ENCODE measurements at regions not wholly inside any gene's neighbourhood (a gene's known extent, or its start where the extent isn't known, plus 50 kb on each side); places are given as distances from the start of the nearest gene placed in this dataset.
"Not testable (repeated sequence)": the region's sequence is repeated elsewhere in the genome, so short reads cannot be mapped to it uniquely, and the experiment has no call there.

DNA sequence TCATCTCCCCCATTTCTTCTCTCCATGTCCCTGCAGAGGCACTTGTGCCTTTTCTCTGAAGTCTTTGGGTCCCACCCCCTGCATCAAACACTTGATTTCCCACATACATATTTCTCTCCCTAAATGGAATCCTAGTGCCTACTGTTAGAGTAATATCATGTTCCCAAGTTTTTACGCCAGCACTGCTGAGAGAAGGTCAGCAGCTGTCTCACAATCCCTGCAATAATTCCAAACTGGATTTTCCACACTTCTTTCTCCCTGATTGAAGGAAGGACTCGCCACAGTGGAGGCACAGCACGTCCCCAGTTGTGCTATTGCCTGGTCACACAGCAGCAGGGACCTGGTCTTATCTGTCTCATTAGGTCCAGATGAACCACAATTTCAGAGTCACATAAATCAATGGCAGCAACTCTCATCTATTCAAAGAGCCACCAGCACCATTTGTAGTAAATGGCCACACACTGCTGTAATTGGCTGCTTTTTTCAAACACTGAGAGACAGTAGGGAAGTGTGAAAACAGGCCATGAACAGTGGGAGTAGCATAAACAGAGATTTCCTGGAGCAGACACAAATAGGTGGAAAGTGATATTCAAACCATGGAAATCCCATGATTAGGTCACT, 605.5 kb downstream of the XPNPEP1 start:
- H4K20me1 ChIP-seq (ENCODE audit: insufficient read depth), result no peaks in the 10 kb centered on the region
- no peak overlapping the region for H2AFZ ChIP-seq (ENCODE audit: low read depth)
- no peaks in the 10 kb centered on the region for H3K4me1 ChIP-seq (ENCODE audit: low read depth, poor library complexity, severe bottlenecking)
- no peak overlapping the region for H3K27ac ChIP-seq
- H3K9ac ChIP-seq, result no peak overlapping the region
- H3K27me3 ChIP-seq (ENCODE audit: insufficient read depth, low read depth), result no peaks in the 10 kb centered on the region
- TF ChIP-seq, protein P1, sequence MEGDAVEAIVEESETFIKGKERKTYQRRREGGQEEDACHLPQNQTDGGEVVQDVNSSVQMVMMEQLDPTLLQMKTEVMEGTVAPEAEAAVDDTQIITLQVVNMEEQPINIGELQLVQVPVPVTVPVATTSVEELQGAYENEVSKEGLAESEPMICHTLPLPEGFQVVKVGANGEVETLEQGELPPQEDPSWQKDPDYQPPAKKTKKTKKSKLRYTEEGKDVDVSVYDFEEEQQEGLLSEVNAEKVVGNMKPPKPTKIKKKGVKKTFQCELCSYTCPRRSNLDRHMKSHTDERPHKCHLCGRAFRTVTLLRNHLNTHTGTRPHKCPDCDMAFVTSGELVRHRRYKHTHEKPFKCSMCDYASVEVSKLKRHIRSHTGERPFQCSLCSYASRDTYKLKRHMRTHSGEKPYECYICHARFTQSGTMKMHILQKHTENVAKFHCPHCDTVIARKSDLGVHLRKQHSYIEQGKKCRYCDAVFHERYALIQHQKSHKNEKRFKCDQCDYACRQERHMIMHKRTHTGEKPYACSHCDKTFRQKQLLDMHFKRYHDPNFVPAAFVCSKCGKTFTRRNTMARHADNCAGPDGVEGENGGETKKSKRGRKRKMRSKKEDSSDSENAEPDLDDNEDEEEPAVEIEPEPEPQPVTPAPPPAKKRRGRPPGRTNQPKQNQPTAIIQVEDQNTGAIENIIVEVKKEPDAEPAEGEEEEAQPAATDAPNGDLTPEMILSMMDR (conservative IDR thresholded peaks at IDR 0.05; ENCODE audit: low read depth, low read length), result no peak
- no peak overlapping the region for H3K4me3 ChIP-seq (IDR thresholded peaks at IDR 0.05; ENCODE audit: insufficient read depth, low read depth, low read length)
- no peaks in the 10 kb centered on the region for H3K36me3 ChIP-seq (ENCODE audit: insufficient read depth)
- no peaks in the 10 kb centered on the region for H3K79me2 ChIP-seq (ENCODE audit: insufficient read depth, low read depth)
- no peak overlapping the region for H3K4me2 ChIP-seq

- not testable (repeated sequence) for H3K79me2 ChIP-seq (ENCODE audit: insufficient read depth, low read depth); H3K4me3 ChIP-seq (IDR thresholded peaks at IDR 0.05; ENCODE audit: insufficient read depth, low read depth, low read length); H3K27me3 ChIP-seq (ENCODE audit: insufficient read depth, low read depth); H3K9ac ChIP-seq; H3K27ac ChIP-seq; H2AFZ ChIP-seq (ENCODE audit: low read depth); H3K4me1 ChIP-seq (ENCODE audit: low read depth, poor library complexity, severe bottlenecking); H3K36me3 ChIP-seq (ENCODE audit: insufficient read depth); H4K20me1 ChIP-seq (ENCODE audit: insufficient read depth); H3K4me2 ChIP-seq
These were observed 609.3 kb downstream of the XPNPEP1 start for GRCh38 chr10:109314016-109314415.

DNA sequence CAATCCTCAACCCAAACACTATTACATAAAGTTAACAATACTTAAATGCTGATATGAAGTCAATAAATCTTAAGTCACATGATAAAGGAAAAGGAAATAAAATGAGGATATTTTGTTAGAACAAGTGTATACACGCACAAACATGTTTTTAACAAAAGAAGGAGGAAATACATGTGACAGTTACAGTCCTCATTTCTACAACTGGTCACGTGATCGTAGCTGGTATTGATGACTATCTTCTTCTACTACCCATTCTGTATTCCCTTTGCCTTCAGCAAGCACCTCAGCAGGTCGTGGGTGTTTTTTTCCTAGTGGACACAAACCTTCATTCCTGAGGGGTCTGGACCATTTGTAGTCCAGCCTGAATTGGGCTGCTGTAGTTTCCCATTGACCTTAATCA, 610.8 kb downstream of the XPNPEP1 start:
- not testable (repeated sequence) for H3K27ac ChIP-seq; H3K36me3 ChIP-seq (ENCODE audit: insufficient read depth); H2AFZ ChIP-seq (ENCODE audit: low read depth); H3K4me3 ChIP-seq (IDR thresholded peaks at IDR 0.05; ENCODE audit: insufficient read depth, low read depth, low read length); H3K79me2 ChIP-seq (ENCODE audit: insufficient read depth, low read depth); H3K27me3 ChIP-seq (ENCODE audit: insufficient read depth, low read depth); H3K4me1 ChIP-seq (ENCODE audit: low read depth, poor library complexity, severe bottlenecking); H3K9ac ChIP-seq; H4K20me1 ChIP-seq (ENCODE audit: insufficient read depth); H3K4me2 ChIP-seq

DNA sequence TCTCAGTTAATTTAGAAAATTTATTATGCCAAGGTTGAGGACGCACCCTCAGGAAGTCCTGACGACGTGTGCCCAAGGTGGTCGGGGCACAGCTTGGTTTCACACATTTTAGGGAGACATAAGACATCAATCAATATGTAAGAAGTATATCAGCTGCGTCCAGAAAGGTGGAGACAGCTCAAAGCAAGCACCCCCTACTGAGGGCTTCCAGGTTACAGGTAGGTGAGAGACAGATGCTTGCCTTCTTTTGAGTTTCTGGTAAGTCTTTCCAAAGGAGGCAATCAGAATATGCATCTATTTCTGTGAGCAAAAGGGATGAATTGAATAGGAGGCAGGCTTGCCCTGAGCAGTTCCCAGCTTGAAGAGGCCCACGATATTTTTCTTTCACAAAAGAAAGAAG, 614.3 kb downstream of the XPNPEP1 start:
- Histone ChIP-seq H3K4me3 (IDR thresholded peaks at IDR 0.05; ENCODE audit: insufficient read depth, low read depth, low read length) (no peak overlapping the region), H3K9ac (no peak overlapping the region), H3K79me2 (ENCODE audit: insufficient read depth, low read depth) (no peaks in the 10 kb centered on the region), H4K20me1 (ENCODE audit: insufficient read depth) (no peaks in the 10 kb centered on the region), H3K27me3 (ENCODE audit: insufficient read depth, low read depth) (no peaks in the 10 kb centered on the region), H3K4me1 (ENCODE audit: low read depth, poor library complexity, severe bottlenecking) (no peaks in the 10 kb centered on the region), H3K36me3 (ENCODE audit: insufficient read depth) (no peaks in the 10 kb centered on the region), H3K4me2 (no peak overlapping the region), H2AFZ (ENCODE audit: low read depth) (no peak overlapping the region), H3K27ac (no peak overlapping the region)
- TF ChIP-seq, protein P1 (conservative IDR thresholded peaks at IDR 0.05; ENCODE audit: low read depth, low read length), result no peak

DNA sequence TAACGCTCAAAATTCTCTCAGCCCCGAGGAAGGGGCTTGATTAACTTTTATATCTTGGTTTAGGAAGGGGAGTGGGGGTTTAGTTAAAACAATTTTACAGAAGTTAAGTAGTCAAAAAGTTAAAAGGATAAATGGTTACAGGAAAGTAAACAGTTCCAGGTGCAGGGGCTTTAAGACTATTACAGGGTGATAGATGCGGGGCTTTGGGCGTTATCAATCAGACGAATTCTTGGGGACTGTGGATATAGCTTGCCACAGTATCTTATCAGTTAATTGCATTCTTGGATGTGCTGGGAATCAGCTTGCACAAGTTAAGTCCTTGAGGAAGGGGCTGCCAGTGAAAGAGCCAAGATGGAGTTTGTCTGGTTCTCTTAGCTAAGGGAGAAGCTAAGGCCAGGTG, 616.2 kb downstream of the XPNPEP1 start:
- not testable (repeated sequence) for H4K20me1 ChIP-seq (ENCODE audit: insufficient read depth); H3K79me2 ChIP-seq (ENCODE audit: insufficient read depth, low read depth); H3K4me3 ChIP-seq (IDR thresholded peaks at IDR 0.05; ENCODE audit: insufficient read depth, low read depth, low read length); H2AFZ ChIP-seq (ENCODE audit: low read depth); H3K27ac ChIP-seq; H3K36me3 ChIP-seq (ENCODE audit: insufficient read depth); H3K4me1 ChIP-seq (ENCODE audit: low read depth, poor library complexity, severe bottlenecking); H3K4me2 ChIP-seq; H3K27me3 ChIP-seq (ENCODE audit: insufficient read depth, low read depth); H3K9ac ChIP-seq

DNA sequence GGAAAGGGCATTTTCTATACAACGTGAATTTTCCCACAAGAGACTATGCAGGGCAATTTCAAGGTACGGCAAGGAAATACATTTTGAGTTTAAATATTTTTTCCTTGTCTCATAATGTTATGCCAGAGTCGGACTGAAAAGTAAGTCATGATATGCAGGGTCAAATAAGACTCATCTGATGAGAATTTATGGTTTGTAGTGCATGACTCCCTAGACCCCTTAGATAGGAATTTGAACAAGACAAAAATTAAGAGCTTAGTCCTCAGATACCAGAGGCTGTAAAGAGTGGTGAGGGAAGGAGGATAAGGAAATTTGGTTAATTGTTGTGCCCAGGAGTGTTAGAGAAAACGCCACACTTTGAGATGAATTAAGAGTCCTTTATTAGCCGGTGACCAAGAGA, 616.6 kb downstream of the XPNPEP1 start:
- TF ChIP-seq, protein P1 (conservative IDR thresholded peaks at IDR 0.05; ENCODE audit: low read depth, low read length), result no peak
- Histone ChIP-seq H3K4me2 (no peak overlapping the region), H3K9ac (no peak overlapping the region), H3K36me3 (ENCODE audit: insufficient read depth) (no peaks in the 10 kb centered on the region), H3K27ac (no peak overlapping the region), H3K27me3 (ENCODE audit: insufficient read depth, low read depth) (no peaks in the 10 kb centered on the region), H3K4me1 (ENCODE audit: low read depth, poor library complexity, severe bottlenecking) (no peaks in the 10 kb centered on the region), H4K20me1 (ENCODE audit: insufficient read depth) (no peaks in the 10 kb centered on the region), H3K4me3 (IDR thresholded peaks at IDR 0.05; ENCODE audit: insufficient read depth, low read depth, low read length) (no peak overlapping the region), H3K79me2 (ENCODE audit: insufficient read depth, low read depth) (no peaks in the 10 kb centered on the region), H2AFZ (ENCODE audit: low read depth) (no peak overlapping the region)

Data from KMS-11 (cell line).